C4-2B (cell line): ENCODE measurements at regions not wholly inside any gene's neighbourhood (a gene's known extent, or its start where the extent isn't known, plus 50 kb on each side); places are given as distances from the start of the nearest gene placed in this dataset.

ENCODE experiments used
- ZFX ChIP-seq: fragments of 450-650 bp; IDR thresholded peaks from 2 replicates; pipeline ENCODE4 v1.6.1; 2017
- TF ChIP-seq, protein P1 (sequence below): fragments of 450-650 bp; conservative IDR thresholded peaks from 2 replicates; pipeline ENCODE4 v1.5.1; 2017; ENCODE audit warnings: mild to moderate bottlenecking

DNA sequence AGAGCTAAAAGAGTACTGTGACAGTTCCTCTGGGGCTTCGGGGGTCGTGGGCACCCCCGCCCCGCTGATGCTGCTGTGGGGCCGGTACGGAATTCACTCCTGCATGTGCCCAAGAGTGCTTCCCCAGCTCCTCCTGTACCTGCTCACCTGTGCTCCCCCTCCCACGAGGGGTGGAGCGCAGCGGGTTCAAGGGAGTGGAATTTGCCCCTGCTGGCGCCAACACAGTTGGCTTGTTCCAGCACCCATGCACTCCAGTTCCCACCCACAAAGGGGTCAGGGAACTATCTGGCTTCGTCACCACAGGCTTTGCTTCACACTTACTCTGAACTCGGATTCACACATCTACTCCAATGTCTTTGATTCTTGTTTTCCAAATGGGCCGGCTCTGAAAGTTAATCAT, 1086.9 kb upstream of the CDH6 start:
- TF ChIP-seq, protein P1, sequence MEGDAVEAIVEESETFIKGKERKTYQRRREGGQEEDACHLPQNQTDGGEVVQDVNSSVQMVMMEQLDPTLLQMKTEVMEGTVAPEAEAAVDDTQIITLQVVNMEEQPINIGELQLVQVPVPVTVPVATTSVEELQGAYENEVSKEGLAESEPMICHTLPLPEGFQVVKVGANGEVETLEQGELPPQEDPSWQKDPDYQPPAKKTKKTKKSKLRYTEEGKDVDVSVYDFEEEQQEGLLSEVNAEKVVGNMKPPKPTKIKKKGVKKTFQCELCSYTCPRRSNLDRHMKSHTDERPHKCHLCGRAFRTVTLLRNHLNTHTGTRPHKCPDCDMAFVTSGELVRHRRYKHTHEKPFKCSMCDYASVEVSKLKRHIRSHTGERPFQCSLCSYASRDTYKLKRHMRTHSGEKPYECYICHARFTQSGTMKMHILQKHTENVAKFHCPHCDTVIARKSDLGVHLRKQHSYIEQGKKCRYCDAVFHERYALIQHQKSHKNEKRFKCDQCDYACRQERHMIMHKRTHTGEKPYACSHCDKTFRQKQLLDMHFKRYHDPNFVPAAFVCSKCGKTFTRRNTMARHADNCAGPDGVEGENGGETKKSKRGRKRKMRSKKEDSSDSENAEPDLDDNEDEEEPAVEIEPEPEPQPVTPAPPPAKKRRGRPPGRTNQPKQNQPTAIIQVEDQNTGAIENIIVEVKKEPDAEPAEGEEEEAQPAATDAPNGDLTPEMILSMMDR = no peak
- no peak for TF ChIP-seq ZFX
